ENCODE measurements at regions not wholly inside any gene's neighbourhood (a gene's known extent, or its start where the extent isn't known, plus 50 kb on each side); places are given as distances from the start of the nearest gene placed in this dataset.

DNA sequence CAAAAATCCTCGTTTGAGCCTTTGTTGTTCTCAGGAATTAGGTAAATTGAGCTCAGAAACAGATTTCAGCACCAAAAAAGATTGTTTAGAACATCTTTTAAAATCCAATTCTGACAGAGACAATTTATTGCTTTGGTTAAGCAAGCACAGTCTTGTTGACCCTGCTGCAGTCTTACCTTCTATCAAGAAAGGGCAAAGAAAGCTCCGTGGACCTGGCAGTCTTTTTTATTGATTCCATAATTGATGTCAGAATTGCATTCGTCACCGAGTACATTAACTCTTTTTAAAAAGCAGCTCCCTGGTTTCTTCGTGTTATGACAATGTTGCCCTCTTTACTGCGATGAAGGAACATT lies 334.8 kb downstream of the FGFR2 start:
- no peak overlapping the region for H3K4me3 ChIP-seq (ENCODE audit: low read depth, low read length)
- no peak for TF ChIP-seq CTCF (IDR thresholded peaks at IDR 0.05; ENCODE audit: insufficient read depth, low read depth, low read length)
- no peak for DNase-seq (ENCODE audit: low read depth)

- TF ChIP-seq CTCF (IDR thresholded peaks at IDR 0.05; ENCODE audit: insufficient read depth, low read depth, low read length): no peak
- H3K4me3 ChIP-seq (ENCODE audit: low read depth, low read length): no peak overlapping the region
- no peak for DNase-seq (ENCODE audit: low read depth)
Observed at GRCh38 chr10:121265360-121266123, 332.7 kb downstream of the FGFR2 start.

- no peak for TF ChIP-seq CTCF (IDR thresholded peaks at IDR 0.05; ENCODE audit: insufficient read depth, low read depth, low read length)
- no peak for DNase-seq (ENCODE audit: low read depth)
- no peak overlapping the region for H3K4me3 ChIP-seq (ENCODE audit: low read depth, low read length)
Observed at GRCh38 chr10:121266370-121266769, 331.9 kb downstream of the FGFR2 start.

- TF ChIP-seq CTCF (IDR thresholded peaks at IDR 0.05; ENCODE audit: insufficient read depth, low read depth, low read length): no peak
- H3K4me3 ChIP-seq (ENCODE audit: low read depth, low read length): no peak overlapping the region
- no peak for DNase-seq (ENCODE audit: low read depth)
Observed at GRCh38 chr10:121267236-121268003, 330.8 kb downstream of the FGFR2 start.

DNA sequence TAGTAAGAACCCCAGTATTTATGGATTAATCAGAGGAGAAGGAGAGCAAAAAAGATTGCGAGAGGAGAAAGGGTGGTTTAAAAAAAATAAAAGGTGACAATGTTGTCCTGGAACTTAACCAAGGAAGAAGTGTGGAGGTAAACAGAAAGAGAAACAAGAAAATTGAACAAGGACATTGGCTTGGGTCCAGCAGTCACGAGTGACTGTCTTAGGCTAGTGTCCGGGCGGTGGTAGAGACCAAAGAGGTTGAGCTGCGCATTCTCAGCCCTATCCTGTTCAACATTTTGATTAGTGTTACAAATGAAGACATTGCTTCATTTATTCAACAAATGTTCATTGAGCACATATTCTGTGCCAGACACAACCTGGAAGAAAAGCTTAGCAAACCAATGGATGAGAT lies 329.9 kb downstream of the FGFR2 start:
- DNase-seq (ENCODE audit: low read depth): no peak
- no peak overlapping the region for H3K4me3 ChIP-seq (ENCODE audit: low read depth, low read length)
- TF ChIP-seq CTCF (IDR thresholded peaks at IDR 0.05; ENCODE audit: insufficient read depth, low read depth, low read length): no peak

DNA sequence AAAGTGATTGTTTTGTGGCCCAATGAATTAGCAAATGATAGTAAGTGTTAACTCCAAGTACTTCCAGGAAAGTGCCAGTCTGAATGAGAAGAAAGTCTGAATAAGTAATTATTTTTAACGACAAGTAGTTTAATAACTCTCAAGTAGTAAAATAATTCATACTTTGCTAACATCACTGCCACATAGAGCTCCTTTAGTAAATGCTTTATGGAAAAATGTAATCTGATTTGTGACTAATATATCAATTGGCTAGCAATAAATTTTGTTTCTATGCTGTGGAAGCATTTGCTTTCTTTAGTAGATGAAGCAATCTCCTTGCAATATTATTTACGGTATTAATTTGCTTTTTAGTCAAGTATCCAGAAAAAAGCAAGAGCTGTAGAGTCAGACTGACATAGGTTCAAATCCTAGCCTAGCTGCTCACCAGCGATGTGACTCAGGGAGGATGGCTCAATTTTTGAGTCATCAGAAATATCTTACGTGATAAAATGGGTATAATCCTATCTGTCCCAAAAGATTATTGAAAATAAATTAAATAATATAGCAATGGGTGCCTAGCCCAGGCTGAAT lies 329.3 kb downstream of the FGFR2 start:
- H3K4me3 ChIP-seq (ENCODE audit: low read depth, low read length): no peak overlapping the region
- TF ChIP-seq CTCF (IDR thresholded peaks at IDR 0.05; ENCODE audit: insufficient read depth, low read depth, low read length): no peak
- DNase-seq (ENCODE audit: low read depth): no peak
